NCI-H146 (cell line): ENCODE measurements at regions not wholly inside any gene's neighbourhood (a gene's known extent, or its start where the extent isn't known, plus 50 kb on each side); places are given as distances from the start of the nearest gene placed in this dataset.
"Not testable (repeated sequence)": the region's sequence is repeated elsewhere in the genome, so short reads cannot be mapped to it uniquely, and the experiment has no call there.

ENCODE experiments used
- DNase-seq: peaks from one replicate; lab custom pipeline; 2025; lab: John Stamatoyannopoulos, UW

DNA sequence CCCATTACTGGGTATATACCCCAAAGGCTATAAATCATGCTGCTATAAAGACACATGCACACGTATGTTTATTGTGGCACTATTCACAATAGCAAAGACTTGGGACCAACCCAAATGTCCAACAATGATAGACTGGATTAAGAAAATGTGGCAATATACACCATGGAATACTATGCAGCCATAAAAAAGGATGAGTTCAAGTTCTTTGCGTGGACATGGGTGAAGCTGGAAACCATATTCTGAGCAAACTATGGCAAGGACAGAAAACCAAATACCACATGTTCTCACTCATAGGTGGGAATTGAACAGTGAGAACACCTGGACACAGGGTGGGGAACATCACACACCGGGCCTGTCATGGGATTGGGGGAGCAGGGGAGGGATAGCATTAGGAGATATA is 54.4 kb upstream of the MUCL1 start:
- DNase-seq = not testable (repeated sequence)

DNA sequence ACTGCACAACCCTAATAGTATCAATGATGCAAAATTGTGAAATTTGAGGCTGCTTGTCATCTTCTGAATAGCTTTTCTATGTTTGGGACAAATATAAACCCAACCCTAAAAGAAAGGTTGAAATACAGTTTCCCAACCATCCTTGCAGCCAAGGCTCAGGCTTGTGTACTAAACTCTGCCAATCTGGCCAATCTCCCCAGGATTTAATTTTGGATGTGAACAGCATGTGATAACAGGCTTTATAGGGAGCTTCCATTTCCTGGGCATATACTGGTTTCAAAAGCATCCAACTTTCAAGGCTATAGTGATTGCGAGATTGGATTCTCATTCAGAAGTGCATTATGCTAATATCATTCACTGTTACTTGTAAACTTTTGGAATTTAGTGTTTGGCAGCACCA is 55.7 kb upstream of the MUCL1 start:
- no peak for DNase-seq

DNA sequence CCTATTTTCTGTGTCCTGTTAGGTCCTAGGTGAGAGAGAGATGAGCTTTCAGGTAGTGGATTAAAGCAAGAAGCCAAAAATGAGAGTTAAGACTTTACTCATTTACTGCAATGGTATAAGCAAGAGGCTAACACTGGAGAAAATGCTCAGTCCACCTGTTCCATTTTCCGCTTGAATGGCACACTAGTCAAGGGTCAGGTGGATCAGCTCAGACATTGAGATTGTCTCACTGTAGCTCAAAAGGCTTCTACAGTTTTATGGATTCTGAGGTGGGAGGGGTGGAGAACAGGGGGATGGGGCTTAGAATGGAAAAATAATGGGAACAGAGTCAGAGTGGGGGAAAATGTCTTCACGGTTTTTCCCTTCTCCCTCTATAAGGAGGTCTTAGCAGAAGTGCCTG is 57.3 kb upstream of the MUCL1 start:
- no peak for DNase-seq

DNA sequence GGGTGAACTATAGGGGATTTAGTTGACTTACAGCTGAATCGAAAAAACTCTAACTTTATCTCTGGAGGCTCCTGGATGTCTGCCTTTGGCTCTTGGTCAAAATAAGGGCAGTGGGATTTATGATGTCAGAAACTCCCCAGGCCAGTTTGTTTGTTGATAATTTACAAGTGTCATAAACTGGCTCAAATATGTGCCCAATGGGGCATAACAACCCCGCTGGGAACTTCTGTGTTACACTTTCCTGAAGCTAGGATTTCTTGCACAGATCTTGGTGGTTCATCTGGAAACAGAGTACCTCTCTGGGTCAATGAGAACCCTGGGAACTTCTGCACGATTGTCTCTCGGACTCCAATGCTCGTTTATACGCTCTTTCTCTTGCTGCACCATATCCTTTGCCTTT is 58.7 kb upstream of the MUCL1 start:
- DNase-seq = no peak

DNA sequence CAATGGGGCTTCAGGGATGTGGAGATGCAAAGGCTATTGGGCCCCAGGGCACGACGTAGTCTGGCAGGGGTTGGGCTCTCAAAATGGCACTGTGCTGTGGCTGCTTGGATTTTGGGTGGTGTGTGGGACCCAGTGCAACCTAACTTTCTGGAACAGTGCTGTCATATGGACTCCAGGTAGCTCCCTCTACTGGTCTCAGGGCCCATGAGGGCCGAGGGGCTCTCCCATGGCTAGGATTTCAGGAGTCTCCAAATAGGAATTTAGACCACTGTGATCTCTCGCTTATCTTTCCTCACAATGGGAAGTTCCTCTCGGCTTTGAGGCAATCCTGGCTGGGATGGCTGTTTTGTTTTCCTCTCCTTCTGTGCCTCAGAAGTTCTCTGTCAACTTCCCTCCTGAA is 68.2 kb upstream of the MUCL1 start:
- DNase-seq = no peak

DNA sequence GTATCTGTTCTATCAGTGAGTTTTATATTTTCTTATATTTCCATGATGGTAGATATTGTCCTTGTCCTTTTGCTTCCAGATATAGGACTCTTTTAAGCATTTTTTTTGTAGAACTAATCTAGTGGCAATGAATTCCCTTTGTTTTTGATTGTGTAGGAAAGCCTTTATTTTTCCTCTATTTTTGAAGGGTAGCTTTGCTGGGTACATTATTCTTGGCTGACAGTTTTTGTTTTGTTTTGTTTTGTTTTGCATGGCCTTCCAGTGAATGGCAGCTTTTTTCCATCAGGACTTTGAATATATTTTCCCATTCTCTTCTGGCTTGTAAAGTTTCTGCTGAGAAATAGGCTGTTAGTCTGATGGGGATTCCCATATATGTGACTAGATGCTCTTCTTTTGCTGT is 70.2 kb upstream of the MUCL1 start:
- no peak for DNase-seq

DNA sequence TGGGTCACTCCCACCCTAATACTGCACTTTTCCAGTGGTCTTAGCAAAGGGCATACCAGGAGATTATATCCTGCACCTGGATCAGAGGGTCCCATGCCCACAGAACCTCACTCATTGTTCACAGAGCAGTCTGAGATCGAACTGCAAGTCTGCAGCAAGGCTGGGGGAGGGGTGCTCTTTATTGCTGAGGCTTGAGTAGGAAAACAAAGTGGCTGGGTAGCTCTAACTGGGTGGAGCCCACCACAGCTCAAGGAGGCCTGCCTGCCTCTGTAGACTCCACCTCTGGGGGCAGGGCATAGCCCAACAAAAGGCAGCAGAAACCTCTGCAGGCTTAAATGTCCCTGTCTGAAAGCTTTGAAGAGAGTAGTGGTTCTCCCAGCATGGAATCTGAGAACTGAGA is 77.3 kb upstream of the MUCL1 start:
- DNase-seq = not testable (repeated sequence)

DNA sequence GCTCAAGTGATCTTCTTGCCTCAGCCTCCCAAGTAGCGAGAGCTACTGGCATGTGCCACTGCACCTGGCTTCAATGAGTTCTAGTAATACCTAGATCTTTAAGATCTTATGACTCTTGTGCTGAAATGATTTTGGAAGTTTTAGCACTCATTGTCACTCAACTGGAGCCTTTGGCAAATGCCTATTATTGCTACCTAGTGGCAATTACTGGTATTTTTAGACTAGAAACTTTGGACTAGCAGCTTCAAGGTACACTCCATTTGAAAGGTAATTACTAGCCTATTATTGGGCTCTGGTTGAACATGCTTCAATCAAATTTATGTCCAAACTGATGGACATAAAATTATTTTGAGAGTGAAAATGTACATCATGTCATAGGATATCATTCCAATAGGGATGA is 80.7 kb upstream of the MUCL1 start:
- no peak for DNase-seq

DNA sequence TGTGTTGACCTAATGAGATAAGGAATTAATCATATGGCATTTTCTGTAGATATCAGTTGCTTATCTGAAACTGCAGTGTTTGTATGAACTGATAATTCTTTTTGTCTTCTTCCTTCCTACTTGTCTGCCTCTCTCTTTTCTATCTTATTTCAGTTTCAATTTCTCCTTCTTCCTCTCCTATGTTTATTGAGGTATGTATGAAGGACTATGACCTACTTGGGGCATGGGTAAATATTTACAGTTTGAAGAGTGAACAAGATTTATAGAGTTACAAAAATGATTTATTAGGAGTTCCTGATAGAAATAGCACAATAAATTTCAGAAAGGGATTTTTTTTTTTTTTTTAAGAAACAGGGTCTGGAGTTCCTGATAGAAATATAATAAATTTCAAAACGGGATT is 88.7 kb upstream of the MUCL1 start:
- DNase-seq = no peak

DNA sequence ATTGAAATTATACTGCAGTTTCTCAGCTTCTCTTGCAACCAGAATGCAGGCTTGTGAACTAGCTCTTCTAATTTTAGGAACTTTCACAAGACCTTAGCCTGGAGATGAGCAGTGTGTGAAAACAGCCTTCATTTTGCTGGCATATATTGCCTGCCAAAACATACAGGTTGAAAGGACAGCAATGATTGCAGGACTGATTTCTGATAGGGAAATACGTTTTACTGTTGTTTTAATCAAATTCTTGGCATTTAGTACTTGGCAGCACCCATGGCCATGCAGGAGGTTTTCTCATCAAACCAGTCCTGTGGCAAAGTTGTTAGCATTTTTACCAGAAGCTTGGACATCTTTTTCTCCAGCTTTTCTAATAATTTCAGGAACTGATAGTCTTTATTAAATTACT is 91.9 kb upstream of the MUCL1 start:
- DNase-seq = no peak

DNA sequence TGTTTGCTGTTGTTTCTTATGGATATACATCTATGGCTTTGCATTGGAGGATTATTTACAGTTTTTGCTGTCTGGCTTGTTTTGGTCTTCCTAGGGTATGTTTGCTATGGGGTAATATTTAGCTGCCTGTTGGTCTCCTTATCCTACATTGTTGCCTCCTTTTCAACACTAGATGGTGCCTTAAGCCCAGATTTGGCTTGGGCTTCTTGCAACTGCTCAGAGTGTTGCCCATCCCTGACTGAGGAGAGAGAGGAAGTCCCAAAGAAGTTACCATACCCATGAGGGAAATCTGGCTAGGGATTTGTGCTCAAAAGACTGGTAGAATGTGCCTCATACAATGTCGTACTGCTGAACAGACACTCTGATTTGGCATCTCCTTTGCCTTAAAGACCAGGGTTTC is 94.6 kb upstream of the MUCL1 start:
- peak; percentile 5 for DNase-seq

DNA sequence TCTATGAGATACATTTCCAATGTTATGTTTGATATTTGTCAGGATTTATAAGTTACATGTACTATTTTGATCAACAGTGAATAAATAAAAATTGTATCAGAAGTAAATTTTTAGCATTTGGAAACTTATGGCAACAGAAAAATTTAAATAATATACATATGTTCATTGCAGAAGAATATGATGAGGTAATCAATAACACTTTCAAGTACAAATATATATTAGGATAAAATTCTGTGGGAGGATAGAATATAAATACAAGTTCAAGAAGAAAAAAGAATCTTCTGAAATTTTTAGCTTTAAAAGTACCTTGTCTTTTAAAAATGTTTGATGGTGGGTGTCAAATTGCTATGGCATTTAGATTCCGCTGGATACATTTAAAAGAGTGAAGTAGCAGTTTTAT is 102.8 kb upstream of the MUCL1 start:
- DNase-seq = no peak

DNA sequence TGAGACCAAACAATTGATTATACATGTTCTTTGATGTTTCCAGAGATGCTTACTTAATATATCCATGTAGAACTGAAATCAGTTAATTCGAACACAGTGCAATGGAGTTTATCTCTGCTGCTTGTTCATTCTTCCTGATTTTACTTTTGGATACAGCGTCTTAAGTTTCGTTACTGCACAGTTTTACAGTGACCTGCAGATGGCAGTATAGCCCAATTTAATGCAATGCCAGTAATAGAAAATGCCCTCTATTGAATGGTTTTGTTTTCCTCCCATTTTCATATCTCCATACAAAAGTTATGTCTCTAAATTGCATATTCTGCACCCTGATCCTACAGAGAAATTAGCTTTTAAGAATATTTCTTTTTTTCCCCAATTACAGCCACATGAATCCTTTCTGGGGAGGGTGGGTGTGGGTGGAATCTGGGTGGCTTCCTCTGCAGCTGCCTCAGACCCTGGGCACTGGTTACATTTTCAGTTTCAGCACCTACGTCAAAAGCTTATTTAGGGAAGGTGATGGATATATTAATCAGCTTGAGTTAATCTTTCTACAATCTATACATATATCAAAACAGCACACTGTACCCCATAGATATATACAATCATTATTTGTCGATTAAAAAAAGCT is 101.1 kb upstream of the DCD start:
- DNase-seq = peak; percentile 28

DNA sequence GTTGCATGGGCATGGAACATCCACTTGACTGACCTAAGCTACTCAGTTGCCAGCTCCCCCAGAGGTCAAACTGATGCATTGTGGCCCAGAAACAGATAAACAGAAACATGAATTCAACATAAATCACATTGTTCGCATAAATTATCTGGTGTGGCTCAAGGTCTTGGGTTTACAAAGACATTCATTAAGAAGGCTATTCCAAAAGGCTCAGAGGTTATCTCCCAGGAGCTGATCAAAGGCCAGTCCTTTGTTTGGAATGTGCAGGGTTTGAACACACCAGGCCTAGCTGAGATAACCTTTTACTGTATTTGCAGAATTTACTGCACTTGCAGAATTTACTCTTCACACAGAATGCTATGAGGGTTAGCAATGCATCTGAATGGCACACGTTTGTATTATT is 96.4 kb upstream of the DCD start:
- no peak for DNase-seq

DNA sequence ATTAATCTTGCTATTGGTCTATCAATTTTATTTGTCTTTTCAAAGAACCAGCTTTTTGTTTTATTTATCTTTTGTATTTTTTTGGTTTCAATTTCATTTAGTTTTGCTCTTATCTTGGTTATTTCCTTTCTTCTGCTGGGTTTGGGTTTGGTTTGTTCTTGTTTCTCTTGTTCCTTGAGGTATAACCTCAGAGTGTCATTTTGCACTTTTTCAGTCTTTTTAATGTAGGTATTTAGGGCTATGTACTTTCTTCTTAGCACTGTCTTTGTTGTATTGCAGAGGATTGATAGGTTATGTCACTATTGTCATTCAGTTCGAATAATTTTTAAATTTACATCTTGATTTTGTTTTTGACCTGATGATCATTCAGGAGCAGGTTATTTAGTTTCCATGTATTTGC is 92.7 kb upstream of the DCD start:
- no peak for DNase-seq

DNA sequence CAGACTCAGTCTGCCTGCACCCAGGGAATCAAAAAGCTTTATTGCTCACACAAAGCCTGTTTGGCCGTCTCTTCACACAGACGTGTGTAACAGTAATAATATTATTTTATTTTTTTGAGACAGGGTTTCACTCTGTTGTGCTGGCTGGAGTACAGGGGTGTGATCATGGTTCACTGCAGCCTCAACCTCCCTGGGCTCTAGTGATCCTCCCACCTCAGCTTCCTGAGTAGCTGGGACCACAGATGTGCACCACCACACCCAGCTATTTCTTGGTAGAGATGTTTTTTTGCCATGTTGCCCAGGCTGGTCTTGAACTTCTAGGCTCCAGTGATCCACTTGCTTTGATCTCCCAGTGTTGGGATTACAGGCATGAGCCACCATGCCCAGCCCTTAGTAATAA is 88.4 kb upstream of the DCD start:
- DNase-seq = no peak

DNA sequence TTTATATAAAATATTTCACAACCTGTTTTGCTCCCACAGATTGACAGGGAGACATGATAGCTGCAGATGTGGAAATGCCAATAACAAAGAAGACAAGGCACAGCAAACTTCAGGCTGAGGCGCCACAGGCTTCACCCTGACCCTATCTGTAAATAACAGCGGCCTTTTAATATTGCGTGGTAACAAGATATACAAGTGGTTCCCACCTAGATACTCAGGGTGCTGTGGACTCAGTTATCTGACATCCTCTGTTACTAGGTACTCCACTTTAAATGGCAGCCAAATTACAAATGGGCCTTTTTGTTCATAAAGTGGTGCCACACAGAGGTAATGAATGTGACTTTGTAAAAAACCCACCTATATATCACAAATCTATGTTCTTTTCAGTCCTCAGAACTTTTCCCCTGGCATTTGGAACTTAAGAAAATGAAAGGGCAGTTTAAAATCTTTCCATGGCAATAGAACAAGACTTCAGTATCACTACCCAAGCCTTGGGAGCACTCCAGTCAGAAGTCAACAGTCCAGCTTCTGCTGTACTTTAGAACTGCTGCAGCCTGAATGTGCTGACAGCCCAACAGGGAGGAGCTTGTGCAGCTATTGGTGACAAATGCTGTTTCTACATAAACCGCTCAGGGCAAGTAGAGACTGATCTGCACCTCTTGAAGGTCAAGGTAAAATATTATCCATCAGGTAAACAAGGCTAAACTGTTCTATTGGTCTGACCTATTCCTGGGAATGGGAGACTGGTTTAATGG is 86.2 kb upstream of the DCD start:
- DNase-seq = no peak

DNA sequence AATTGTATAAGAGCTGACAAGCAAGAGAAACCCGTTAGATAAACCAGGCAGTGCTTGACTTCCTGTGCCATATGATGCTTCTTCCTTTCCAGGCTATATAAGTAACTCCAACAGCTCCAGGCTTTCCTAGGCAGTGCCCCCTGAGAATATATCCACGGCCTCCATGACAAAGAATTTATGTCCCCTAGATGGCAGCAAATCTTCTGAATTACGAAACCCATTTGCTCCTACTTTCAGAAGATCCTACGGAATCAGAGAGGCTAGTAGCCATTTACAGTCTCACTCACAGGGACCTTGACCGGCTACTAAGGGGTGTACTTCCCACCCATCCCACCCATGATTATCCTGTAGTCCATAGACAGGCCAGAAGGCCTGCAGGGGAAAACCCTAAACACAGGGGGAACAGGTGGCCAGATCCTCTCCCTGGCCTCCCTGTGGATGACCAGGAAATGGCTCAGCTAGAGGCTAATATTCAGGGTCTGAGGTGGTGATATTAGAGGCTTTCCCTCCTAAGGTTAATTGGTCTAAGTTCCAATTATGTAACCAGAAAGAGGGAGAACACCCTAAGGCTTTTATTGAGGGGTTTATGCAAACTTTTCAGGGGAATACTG is 77.2 kb upstream of the DCD start:
- peak; percentile 1 for DNase-seq

DNA sequence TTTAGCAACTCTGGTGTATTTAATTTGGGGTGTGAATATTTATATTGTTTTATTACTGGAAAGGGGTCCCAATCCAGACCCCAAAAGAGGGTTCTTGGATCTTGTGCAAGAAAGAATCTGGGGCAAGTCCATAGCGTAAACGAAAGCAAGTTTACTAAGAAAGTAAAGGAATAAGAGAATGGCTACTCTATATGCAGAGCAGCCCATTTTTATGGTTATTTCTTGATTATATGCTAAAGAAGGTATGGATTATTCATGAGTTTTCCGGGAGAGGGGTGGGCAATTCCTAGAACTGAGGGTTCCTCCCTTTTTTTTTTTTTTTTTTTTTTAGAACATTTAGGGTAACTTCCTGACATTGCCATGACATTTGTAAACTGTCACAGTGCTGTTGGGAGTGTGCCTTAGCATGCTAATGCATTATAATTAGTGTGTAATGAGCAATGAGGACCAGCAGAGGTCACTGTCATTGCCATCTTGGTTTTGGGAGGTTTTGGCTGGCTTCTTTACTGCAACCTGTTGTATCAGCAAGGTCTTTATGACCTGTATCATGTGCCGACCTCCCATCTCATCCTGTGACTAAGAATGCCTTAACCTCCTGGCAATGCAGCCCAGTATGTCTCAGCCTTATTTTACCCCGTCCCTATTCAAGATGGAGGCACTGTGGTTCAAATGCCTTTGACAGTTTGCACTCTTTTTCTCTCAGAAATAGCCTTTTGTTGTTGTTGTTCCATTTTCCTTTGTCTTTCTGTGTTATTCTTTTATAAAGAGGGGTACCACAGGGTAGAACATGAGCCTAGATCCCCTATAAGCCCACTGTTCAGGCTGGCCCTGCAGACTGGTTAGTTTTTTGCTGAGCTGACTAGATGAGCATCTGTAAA is 75.5 kb upstream of the DCD start:
- no peak for DNase-seq

DNA sequence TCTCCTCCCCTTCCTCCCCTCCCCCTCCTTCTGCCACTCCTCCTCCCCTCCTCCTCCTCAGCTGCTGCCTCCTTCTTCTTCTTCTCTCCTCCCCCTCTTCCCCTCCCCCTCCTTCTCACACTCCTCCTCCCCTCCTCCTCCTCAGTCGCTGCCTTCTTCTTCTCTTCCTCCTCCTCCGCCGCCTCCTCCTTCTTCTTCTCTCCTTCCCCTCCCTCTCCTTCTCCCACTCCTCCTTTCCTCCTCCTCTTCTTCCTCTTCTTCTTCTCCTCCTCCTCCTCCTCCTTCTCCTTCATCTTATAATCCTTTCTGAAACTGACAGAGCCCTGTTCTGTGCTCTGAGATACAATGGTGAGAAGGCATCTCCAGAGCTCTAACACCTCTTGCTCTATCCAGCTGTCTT is 73.1 kb upstream of the DCD start:
- no peak for DNase-seq

DNA sequence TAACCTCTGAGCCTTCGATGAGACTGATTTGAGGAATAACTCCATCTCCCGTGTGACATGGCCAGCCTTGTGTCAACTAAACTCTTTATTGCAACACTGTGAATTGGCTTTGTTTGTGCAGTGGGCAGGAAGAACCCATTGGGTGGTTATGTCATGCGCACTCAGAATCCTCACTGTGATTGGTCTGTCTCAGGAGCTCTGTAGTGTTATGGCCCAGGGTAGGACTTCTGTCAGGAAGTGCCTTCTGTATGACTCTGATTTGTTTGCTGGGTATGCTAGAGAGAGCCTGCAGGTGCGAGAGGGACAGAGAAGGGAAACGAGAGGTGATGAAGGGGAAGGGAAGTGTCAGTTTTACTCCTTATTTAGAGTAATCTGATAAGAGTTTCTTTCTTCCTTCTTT is 71.5 kb upstream of the DCD start:
- DNase-seq = no peak

DNA sequence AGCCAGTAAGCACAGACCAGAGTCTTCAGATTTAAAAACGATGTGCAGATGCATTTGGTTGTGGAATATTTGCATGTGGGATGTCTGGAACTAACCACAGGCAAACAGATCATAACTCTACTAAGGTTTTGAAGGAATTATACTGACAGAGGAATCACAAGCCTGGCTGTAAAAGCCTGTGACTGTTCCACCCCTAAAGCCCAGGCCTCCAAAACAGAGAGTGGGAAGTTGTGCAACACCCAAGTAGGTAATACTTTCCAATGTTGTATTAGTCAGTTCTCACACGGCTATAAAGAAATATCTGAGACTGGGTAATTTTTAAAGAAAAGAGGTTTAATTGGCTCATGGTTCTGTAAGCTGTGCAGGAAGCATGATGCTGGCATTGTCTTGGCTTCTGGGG is 68.1 kb upstream of the DCD start:
- no peak for DNase-seq

DNA sequence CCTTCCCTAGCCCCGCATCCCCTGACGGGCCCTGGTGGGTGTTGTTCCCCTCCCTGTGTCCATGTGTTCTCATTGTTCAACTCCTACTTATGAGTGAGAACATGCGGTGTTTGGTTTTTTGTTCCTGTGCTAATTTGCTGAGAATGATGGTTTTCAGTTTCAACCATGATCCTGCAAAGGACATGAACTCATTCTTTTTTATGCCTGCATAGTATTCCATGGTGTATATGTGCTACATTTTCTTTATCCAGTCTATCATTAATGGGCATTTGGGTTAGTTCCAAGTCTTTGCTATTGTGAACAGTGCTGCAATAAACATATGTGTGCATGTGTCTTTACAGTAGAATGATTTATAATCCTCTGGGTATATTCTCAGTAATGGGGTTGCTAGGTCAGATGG is 65.7 kb upstream of the DCD start:
- not testable (repeated sequence) for DNase-seq
